Stimulated activated CD4-positive, alpha-beta T cell treated with anti-CD3 and anti-CD28 coated beads, Interleukin-1b, Interleukin-23, amount 100 ng/mL, for 48 hours (primary cell): ENCODE measurements at regions not wholly inside any gene's neighbourhood (a gene's known extent, or its start where the extent isn't known, plus 50 kb on each side); places are given as distances from the start of the nearest gene placed in this dataset.
"Not testable (repeated sequence)": the region's sequence is repeated elsewhere in the genome, so short reads cannot be mapped to it uniquely, and the experiment has no call there.

Experiments used
- DNase-seq: peaks from one replicate; pipeline ENCODE4 v3.0.0-alpha.2; 2020

DNA sequence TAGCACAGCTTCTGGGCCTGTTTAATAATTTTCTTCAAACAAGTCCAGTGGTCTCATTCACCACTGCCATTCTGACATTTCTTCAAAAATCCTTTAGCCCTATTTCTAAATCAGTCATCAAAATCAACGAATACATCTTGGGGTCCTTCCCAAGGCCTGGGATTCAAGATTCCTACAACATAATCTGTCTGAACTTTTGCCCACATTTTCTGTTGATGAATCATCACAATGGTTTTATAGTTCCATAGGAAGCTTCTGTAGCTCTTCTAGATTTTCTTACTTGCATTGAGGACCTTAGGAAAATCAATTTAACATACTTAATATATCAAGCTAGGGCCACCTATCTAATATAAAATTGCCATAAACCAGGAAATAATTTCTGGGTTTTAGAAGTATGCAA lies 811.8 kb upstream of the ACVR2A start:
- DNase-seq: no peak

DNA sequence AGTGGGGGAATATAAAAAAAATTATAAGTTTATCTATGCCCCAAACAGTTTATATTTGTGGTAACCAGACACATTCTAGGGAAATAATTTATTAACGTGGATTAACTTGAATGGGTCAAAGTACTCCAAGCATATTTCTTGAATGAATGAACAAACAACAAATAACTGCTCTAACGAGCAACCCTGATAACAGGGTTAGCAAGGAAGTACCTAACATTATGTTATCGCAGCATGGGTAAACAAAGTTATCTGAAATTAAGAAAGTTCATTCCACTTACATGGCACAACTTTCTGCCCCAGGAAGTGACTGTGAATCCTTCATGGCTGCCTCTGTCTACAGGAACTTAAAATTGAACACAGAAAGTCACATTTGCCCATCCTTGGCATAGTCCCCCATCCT lies 812.9 kb upstream of the ACVR2A start:
- DNase-seq: no peak

DNA sequence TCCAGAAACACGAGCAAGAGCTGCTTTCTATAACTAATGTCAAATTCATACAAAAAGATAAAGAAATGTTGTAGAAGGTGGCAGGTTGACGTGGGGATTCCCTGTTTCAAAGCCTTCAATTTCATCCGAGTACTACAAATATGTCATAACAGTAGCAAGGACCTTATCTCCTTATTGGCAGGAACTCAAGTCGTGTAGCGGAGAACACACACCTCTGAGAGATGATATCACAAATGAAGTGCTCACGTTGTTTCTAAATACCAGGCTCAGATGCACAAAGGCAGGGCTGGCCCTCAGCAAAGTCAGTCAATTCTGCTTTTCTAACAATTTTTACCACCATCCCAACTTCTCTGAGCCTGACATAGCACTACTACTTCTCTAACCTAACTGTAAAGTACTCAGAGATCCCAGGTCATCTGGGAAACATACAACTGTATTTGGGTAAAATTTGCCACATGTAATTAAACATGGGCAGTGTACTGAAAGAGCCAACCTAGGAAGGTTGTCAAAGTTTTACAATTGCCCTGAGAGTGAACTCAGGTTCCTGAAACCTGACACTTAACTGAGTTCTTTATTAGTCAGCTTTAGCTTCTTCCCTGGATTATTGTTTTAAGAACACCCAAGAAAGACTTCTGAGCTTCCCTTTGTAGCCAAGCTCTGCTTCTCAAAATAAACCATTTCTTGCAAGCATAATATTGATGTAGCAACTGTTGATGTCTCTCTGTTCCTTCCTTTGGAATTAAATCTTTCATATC lies 813.7 kb upstream of the ACVR2A start:
- no peak for DNase-seq

DNA sequence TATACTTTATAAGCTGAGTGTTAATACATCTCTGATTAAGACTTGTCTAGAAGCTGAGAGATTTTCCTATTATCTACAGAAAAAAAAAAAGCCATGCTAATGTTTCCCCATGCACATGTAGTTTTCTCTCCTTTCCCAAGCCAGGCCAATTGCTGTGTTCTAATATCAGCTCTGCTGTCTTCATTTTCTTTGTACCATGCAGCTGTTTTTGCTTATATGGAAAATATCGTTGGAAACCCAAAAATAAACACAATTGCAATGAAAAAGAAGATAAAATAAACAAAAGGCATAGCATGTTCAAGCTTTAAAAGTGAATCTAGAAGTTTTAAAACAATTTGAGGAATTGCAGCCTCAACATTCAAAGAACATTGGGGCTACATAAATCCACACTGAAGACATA lies 817.4 kb upstream of the ACVR2A start:
- DNase-seq: no peak

DNA sequence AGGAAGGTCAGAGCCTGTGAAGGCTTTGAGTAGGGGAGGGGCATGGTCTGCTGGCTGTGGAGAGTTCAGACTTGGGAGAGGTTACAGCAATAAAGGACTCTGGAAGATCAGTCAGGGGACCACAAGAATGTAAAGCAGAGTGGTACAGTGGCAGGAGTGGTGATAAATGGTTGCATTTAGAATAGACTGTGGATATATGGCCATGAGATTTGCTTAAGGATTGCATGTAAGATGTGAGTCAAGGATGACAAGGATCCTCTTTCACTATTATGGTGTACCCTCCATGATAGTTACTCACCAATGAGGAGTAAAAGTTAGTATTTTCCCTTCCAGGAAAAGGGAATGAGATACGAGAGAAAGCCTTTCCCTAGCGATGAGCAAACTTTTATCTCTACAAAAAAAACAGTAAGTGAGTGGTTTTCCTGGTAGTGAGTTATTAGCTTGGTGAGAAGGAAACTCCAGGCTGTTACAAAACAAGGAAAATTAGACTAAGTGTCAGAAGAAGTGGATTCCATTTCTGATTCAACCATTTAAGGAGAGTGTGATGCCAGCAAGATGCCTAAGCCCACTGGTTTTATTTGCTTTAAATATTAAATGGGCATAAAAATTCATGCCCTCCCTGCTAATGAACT lies 818.0 kb upstream of the ACVR2A start:
- DNase-seq: no peak

DNA sequence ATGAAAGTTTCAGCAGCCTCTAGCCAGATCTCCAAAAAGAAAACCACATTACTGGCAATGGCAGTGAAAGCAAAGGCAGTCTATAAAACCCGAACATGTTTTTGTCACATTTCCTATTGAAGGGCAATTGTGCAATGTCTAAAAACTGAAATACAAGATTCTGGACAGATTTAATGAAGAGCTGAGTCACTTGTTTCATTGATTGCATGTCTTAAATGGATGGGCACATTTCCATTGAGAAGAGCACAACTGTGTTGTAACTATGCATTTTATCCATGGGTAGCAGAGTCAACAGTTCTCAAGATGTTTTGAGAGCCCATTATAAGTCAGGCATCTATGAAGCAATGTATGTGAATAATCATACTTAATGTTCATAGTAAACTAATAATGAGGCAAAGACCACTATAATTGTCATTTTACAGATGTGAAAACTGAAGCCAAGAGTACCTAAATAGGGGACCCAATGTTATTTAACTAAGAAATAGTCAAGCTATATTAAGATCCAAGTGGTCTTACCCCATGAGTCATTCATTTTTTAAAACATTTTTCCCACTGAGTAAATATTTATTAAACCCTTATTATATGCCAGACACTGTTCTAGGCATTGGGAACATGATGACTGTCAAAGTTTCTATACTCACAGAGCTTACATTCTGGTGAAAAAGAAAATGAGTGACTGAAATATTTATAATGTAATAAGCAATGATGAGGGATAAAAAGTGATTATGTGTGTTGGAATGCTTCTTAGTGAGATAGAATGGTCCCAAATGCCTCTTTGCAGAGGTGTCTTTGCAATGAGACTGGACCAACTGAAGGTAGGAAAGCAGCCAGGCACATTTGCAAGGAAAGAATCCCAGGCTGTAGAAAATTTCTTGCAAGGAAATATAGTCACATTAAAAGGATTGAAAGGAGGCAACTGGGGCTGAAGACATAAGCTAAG lies 818.9 kb upstream of the ACVR2A start:
- no peak for DNase-seq

DNA sequence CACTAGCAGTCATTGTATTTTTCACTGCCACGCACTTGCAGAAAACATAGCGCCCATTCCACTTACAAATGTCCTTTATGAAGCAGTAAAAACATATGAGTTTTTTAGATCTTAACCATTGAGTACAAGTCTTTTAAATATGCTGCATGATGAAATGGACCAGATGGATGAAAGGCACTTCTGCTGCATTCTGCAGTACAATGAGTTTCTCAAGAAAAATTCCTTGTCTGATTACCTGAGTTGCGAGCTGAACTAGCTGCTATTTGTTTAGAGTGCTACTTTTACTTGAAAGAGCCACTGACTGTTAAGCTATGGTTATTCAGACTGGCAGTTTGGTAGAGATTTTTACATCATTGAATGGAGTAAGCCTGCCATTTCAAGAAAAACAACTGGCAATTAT lies 825.5 kb upstream of the ACVR2A start:
- DNase-seq: no peak

DNA sequence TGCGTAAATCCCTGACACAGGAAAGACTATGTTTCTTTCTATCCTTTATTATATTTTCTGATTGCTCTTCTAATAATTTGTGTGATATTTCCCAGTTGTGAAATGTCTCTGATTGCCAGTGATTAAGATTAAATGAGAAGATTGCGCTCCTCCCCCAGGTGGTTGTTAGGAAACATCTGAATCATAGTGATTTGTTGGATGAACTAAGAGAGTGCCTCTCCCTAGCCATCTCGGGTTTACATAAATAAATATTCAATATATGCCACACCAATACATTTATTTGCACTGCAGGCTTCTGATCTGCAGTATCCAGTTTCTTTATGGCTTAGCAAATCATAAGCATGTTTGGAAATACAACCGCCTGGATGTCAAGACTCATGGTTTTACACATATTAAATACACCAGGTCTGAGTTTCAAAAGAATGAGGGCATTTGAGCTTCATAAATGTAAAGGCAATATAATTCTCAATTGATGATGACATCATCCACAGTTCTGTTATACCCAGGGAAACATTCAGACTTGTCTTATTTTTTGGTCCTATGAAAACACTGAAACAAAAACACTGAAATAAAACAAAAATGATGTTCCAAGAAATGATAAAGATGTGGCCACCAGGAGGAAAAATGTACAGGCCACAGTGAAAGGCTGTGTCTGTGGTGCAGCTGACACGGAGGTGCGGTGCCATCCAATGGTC lies 826.7 kb upstream of the ACVR2A start:
- DNase-seq: no peak

DNA sequence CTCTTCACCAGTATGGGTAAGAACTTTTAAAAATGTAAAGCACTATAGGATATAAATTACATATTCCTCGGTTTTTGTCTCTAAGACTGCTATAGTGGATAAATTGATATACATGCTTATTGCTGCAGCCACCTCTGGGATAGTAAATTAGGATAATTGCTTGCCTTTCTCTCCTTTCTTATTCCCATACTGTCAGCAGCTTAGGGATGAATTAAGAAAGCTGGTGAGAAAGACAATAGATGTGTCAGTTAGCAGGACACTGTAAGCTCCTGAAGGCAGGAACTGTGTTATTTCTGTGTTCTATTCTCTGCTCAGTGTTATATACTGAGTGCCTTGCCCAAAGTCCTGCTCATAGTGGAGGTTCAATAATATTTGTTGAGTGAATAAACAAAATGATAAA lies 828.6 kb upstream of the ACVR2A start:
- no peak for DNase-seq

DNA sequence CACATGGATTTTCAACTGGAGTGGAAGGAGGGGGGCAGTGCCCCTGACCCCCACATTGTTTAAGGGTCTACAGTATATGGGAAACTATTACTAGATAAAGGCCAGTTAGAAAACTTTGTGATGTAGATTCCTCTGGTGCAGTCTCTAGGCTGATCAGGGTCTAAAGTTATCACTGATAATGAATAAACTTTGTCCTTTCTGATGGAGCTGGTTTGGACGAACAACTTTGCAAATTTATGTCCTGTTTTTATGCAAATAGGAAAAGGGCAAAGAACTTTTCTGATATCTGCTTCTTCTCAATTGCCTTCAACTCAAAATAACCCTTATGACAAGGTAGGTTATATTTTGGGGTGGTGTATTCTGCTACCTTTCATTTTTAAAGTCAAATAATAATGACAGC lies 829.2 kb upstream of the ACVR2A start:
- DNase-seq: no peak

DNA sequence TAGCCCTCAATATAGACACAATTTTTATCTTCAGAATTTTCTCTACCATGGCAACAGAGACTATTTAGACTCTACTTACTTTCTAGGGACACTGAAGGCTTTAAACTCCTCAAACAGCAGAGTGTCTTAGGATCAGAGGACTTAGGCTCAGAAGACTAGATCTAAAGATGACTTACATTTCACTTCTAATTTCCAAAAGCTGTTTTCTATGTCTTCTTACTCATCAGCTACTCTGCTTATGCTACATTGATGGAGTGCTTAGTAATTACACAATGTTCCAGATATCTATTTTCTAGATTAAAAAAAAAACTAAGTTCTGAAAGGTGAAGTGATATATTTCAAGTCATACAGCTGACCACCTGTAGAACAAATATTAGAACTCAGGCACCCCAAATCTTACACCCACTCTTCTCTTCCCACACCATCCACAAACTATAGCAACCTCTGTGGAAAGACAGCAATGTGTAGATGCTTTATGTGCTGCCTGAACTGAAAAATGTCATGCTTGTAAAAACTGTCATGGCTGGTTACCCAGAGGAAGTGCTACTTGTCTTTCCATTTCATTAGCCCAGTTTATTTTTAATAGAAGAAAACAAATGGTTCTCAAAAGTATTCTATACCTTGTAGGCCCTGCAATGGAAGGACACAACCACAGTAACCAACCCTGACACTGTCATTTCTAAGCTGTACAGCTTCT lies 831.0 kb upstream of the ACVR2A start:
- DNase-seq: no peak

DNA sequence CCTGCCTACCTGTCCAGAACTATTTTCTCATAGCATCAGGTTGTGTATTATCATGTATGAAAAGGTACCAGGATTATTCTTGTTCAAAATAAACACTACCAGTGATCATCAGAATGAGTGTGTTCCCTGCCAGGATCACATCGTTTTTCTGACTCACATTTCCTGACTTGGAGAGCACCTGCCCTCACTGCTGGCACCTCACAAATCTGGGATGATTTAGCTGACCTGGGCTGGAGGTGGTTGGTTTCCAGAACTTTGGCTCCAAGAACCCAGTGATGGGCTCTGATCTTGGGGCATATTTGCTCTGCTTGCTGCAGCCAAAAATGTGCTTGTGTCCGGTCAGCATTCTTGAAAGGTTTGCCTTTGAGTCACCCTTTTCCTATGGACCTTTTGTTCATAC lies 836.3 kb upstream of the ACVR2A start:
- DNase-seq: no peak

DNA sequence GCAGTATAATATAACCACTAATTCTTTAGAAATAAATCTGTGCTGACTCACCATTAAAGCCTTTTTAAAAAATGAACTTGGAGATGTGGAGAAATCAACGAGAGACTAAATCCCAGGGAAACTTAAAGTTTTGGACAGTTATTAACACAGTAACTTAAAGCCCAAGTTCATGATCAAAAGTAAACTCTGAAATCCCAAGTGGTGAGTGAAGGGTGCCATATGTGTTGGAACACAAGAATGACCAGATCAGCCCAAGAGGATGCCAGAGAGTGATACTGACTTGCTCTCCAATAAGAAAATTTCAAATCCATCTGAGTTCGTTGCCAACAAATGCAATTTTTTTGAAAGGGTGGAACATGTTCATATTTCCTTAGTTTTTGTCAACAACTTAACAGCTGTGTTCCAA lies 838.1 kb upstream of the ACVR2A start:
- DNase-seq: no peak

DNA sequence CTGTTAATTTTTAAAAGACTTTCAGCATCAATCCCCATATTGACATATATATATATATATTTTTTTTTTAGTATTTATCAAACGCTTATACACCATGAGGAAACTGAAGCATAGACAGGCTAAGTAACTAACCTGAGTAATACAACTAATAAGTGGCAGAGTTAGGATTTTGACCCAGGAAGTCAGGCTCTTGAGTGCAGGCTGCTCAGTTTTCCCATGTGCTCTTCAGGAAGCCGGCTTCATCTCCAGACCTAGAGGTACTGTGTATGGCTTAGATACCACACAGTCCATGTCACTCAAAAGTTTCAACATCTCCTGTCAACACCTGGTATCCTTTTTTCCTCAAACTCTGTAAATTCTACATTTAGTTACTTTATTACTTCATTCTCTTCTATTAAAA lies 841.7 kb upstream of the ACVR2A start:
- no peak for DNase-seq

DNA sequence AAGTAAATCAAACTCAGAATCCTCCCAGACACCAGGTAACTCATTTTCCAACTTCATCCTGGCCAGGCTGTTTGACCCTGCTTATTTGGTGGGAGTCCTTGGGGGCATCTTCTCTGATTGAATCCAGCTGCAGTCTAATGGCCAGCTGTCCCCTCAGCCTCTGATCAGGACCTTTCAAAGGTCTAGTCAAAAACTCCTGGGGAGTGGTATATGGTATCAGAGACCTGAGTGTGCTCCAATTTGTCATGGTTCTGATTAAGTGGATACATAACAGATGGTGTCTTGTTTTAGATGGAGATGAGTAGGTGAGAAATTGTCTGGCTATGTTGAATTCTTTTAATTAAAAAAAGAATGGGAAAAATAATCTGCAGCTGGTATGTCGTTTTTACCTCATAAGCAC lies 842.6 kb upstream of the ACVR2A start:
- DNase-seq: no peak

DNA sequence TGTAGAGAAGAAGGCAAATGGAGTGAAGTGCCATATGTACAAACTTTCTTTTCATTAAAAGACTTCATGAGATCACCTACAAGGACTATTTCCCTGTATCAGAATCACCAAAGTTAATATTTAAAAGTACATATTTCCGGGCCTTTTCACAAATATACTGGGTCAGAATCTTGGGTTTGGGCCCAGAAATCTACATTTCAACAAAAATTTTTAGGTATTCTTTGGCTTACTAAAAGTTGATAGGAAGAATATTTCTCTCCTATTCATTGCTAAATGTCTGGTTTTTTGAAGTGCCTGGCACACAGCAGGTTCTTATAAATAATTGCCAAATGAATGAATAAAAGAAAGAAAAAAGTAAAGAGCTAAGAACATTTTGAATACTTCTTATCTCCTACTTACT lies 843.8 kb upstream of the ACVR2A start:
- no peak for DNase-seq

DNA sequence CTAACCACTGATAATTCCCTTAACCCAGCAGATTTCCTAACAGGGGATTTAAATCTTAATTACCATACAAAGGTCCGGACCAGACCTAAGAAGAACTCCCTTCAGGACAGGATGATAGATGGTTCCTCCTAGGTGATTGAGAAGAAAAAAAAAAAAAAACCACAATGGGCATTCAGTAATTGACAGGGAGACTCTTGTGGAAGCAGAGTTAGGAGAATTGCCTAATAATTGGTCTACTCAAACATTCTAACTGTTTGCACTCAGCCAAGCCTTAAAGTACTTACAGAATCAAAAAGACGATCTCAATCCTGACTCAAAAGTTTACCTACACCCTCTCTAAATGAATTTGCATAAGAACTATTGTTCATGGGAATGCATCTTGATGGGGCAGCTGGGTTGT lies 844.7 kb upstream of the ACVR2A start:
- DNase-seq: not testable (repeated sequence)

DNA sequence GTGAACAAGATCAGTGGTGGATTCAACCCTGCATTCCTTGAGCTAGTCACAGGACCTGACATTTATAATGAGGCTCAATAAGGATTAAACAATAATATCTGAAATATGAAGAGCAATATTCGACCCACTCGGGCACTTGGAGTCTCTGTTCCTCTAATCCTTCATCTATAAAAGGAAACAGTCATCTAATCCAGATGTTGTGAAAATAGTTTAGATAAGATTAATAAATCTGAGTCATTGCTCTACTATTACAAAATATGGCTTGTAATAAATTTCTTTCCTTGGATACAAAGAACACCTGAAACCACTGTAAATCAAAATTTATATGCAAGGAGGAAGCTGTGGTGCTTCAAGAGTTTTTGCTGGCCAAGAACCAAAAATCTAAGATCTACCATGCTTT lies 846.9 kb upstream of the ACVR2A start:
- no peak for DNase-seq

DNA sequence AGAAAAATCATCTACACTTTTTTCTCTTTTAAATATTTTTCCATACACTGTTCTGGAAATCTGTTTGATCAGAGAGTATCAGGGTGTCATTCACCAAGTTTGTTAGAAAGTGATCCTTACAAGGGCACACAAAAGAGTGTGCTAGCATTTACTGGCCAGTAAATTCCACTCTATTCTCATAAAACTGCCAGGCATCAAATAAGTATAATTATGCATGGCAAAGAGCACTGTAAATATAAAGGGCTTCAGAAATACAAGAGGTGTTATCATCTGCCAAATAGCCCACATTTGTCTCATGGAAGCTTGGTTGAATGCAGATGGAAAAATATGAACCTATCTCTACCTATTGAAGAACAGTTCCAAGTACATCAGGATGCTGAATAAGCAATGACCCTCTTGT lies 847.3 kb upstream of the ACVR2A start:
- DNase-seq: no peak

DNA sequence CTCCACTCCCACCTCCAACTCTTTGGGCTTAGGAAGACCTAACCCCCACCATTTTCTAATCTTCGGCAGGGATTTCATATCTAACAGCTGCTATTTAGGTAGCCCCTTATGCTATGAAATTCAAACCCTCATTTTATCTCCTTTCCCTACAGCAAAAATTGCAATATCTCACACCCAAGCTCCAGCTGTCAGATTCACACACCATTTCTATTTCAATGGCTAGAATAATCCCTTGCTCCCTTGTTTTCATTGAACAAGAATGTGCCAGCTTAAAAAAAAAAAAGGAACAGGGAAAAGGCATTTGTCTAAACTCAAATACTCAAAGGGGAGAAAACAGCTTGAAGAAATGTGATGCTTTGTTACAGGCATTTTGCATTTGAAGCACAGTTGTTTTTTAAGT lies 850.6 kb upstream of the ACVR2A start:
- no peak for DNase-seq

DNA sequence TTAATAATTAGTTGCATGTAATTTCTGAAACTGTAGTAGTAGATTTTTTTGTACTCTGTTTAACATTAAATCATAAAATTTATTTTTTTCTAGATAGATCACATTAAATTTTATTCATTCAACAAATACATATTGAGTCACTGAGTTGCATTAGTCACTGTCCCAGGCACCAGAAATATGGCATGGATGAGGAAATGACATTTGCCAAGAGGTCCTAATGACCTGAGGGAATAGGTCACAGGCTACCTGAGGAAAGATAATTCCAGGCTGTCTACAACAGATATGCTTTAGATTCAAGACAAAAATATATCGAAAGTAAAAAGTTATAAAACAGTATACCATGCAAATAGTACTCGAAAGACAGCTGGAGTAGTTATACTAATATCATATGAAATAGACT lies 852.4 kb upstream of the ACVR2A start:
- DNase-seq: no peak

DNA sequence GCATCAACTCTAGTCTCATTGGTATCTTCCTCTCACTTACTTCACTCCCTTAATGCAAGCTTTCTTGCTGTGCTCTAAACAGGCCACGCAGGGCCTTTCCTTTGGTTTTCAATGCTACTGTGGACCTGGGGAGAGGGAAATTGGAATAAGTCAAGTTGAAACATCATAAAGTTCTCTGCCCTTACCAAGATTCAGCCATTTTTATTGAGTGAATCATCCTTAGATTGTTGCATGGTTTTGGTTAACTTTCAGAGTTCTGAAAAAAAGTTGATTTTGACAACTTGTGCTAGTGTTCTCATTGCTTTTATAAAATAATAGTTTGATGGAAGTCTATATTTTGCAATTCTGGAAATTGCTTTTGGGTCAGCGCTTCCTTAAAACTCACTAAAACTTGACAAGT lies 852.8 kb upstream of the ACVR2A start:
- no peak for DNase-seq
